ENCODE measurements at regions not wholly inside any gene's neighbourhood (a gene's known extent, or its start where the extent isn't known, plus 50 kb on each side); places are given as distances from the start of the nearest gene placed in this dataset.

- TF ChIP-seq POLR2A (IDR thresholded peaks at IDR 0.05) = no peak
- no peak for TF ChIP-seq CTCF (IDR thresholded peaks at IDR 0.05)
- TF ChIP-seq EP300 (IDR thresholded peaks at IDR 0.05) = no peak
- no peaks in the 10 kb centered on the region for H3K4me1 ChIP-seq
- no peak for DNase-seq (ENCODE audit: low spot score in 2 of 2)
- H3K9me3 ChIP-seq = no peaks in the 10 kb centered on the region
- no peak overlapping the region for H3K27ac ChIP-seq
- no peaks in the 10 kb centered on the region for H3K27me3 ChIP-seq
- H3K4me3 ChIP-seq = no peak overlapping the region
- H3K36me3 ChIP-seq = no peaks in the 10 kb centered on the region
- WGBS, 2 donors = 76 to 94% methylated on average over 3 of the region's 3 CpGs
Measured at GRCh38 chr4:62460329-62460728, 1260.2 kb downstream of the ADGRL3 start.

GRCh38 chr4:62457356-62457755 lies 1257.2 kb downstream of the ADGRL3 start:
- Histone ChIP-seq H3K9me3 (no peaks in the 10 kb centered on the region), H3K27ac (no peak overlapping the region), H3K36me3 (no peaks in the 10 kb centered on the region), H3K4me1 (no peaks in the 10 kb centered on the region), H3K4me3 (no peak overlapping the region), H3K27me3 (no peaks in the 10 kb centered on the region)
- whole genome bisulfite sequencing, 2 donors = 62 to 66% methylated on average over 5 of the region's 5 CpGs
- no peak for DNase-seq (ENCODE audit: low spot score in 2 of 2)
- no peak for TF ChIP-seq CTCF (IDR thresholded peaks at IDR 0.05)
- no peak for TF ChIP-seq EP300 (IDR thresholded peaks at IDR 0.05)
- TF ChIP-seq POLR2A (IDR thresholded peaks at IDR 0.05) = no peak

- Histone ChIP-seq H3K4me3 (no peak overlapping the region), H3K27ac (no peak overlapping the region), H3K4me1 (no peaks in the 10 kb centered on the region), H3K36me3 (no peaks in the 10 kb centered on the region), H3K9me3 (no peaks in the 10 kb centered on the region), H3K27me3 (no peaks in the 10 kb centered on the region)
- TF ChIP-seq CTCF (IDR thresholded peaks at IDR 0.05) (no peak), POLR2A (IDR thresholded peaks at IDR 0.05) (no peak), EP300 (IDR thresholded peaks at IDR 0.05) (no peak)
- no peak for DNase-seq (ENCODE audit: low spot score in 2 of 2)
Measured at GRCh38 chr4:62455871-62456270, 1255.7 kb downstream of the ADGRL3 start.

GRCh38 chr4:62454535-62454934 lies 1254.4 kb downstream of the ADGRL3 start:
- TF ChIP-seq EP300 (IDR thresholded peaks at IDR 0.05) = no peak
- no peak for TF ChIP-seq CTCF (IDR thresholded peaks at IDR 0.05)
- no peak for TF ChIP-seq POLR2A (IDR thresholded peaks at IDR 0.05)
- WGBS, 2 donors = 86 to 90% methylated on average over 1 of the region's 1 CpG
- H3K36me3 ChIP-seq = no peaks in the 10 kb centered on the region
- no peak for DNase-seq (ENCODE audit: low spot score in 2 of 2)
- no peaks in the 10 kb centered on the region for H3K27me3 ChIP-seq
- H3K27ac ChIP-seq = no peak overlapping the region
- no peaks in the 10 kb centered on the region for H3K4me1 ChIP-seq
- H3K9me3 ChIP-seq = no peaks in the 10 kb centered on the region
- H3K4me3 ChIP-seq = no peak overlapping the region

- Histone ChIP-seq H3K4me1 (no peaks in the 10 kb centered on the region), H3K36me3 (no peaks in the 10 kb centered on the region), H3K27me3 (no peaks in the 10 kb centered on the region), H3K4me3 (no peak overlapping the region), H3K27ac (no peak overlapping the region), H3K9me3 (no peaks in the 10 kb centered on the region)
- TF ChIP-seq POLR2A (IDR thresholded peaks at IDR 0.05) (no peak), CTCF (IDR thresholded peaks at IDR 0.05) (no peak), EP300 (IDR thresholded peaks at IDR 0.05) (no peak)
- DNase-seq (ENCODE audit: low spot score in 2 of 2) = no peak
Measured at GRCh38 chr4:62450740-62451139, 1250.6 kb downstream of the ADGRL3 start.
